DOHH2 (cell line): ENCODE measurements at regions not wholly inside any gene's neighbourhood (a gene's known extent, or its start where the extent isn't known, plus 50 kb on each side); places are given as distances from the start of the nearest gene placed in this dataset.

Source experiments
- CTCF ChIP-seq: fragments of 200-600 bp; sonication (generic); IDR thresholded peaks from one replicate; pipeline ENCODE4 v1.5.1; 2014; ENCODE audit warnings: antibody characterized with exemption, mild to moderate bottlenecking, low read depth, low read length; ENCODE audit not compliant: poor library complexity, severe bottlenecking
- EZH2phosphoT487 ChIP-seq: fragments of 200-600 bp; sonication (generic); IDR thresholded peaks from 2 replicates; pipeline ENCODE4 v1.6.1; 2017; ENCODE audit warnings: borderline replicate concordance, mild to moderate bottlenecking, antibody characterized with exemption, low read length, moderate library complexity, mixed read lengths

GRCh38 chr9:119020730-119021333, 348.4 kb downstream of the BRINP1 start:
- TF ChIP-seq CTCF (no peak), EZH2phosphoT487 (no peak)
